OCI-LY1 (cell line): ENCODE measurements at regions not wholly inside any gene's neighbourhood (a gene's known extent, or its start where the extent isn't known, plus 50 kb on each side); places are given as distances from the start of the nearest gene placed in this dataset.

Experiments used
- H2AFZ ChIP-seq: fragments of 200-600 bp; sonication (generic), shearing (Covaris generic); 2 replicates; pipeline ENCODE4 v1.6.0; 2014; ENCODE audit warnings: antibody characterized with exemption, mild to moderate bottlenecking, low read length
- H3F3A ChIP-seq: fragments of 200-600 bp; sonication (generic), shearing (Covaris generic); 2 replicates; pipeline ENCODE4 v1.6.0; 2014; ENCODE audit warnings: mild to moderate bottlenecking, antibody characterized with exemption, low read length, moderate library complexity; ENCODE audit not compliant: insufficient read depth
- H3K27ac ChIP-seq: fragments of 200-600 bp; sonication (generic); 2 replicates; pipeline ENCODE4 v1.5.1; 2014; ENCODE audit warnings: low read length, mixed run types, mild to moderate bottlenecking, low read depth; ENCODE audit not compliant: poor library complexity, severe bottlenecking
- H3K27me3 ChIP-seq: fragments of 200-600 bp; sonication (generic); 2 replicates; pipeline ENCODE4 v1.6.0; 2014; ENCODE audit warnings: antibody characterized with exemption, mild to moderate bottlenecking, low read length, moderate library complexity; ENCODE audit not compliant: insufficient read depth
- H3K36me3 ChIP-seq: fragments of 200-600 bp; sonication (generic); 2 replicates; pipeline ENCODE4 v1.6.1; 2014; ENCODE audit warnings: mild to moderate bottlenecking, antibody characterized with exemption, low read length, moderate library complexity, mixed read lengths; ENCODE audit not compliant: insufficient read depth
- H3K4me1 ChIP-seq: fragments of 200-600 bp; sonication (generic); 2 replicates; pipeline ENCODE4 v1.5.1; 2014; ENCODE audit warnings: mild to moderate bottlenecking, low read length, moderate library complexity; ENCODE audit not compliant: insufficient read depth, severe bottlenecking
- H3K4me2 ChIP-seq: fragments of 200-600 bp; sonication (generic), shearing (Covaris generic); 2 replicates; pipeline ENCODE4 v1.6.1; 2014; ENCODE audit warnings: low read length
- H3K4me3 ChIP-seq: fragments of 200-600 bp; sonication (generic); 2 replicates; pipeline ENCODE4 v1.5.1; 2014; ENCODE audit warnings: low read length, low read depth, mild to moderate bottlenecking, mixed read lengths; ENCODE audit not compliant: poor library complexity, severe bottlenecking
- H3K79me2 ChIP-seq: fragments of 200-600 bp; shearing (Covaris generic); 2 replicates; pipeline ENCODE4 v1.6.1; 2016; ENCODE audit warnings: mixed run types, low read length, mixed read lengths; ENCODE audit not compliant: insufficient read depth
- H3K9ac ChIP-seq: fragments of 200-600 bp; sonication (generic), shearing (Covaris generic); 2 replicates; pipeline ENCODE4 v1.6.1; 2014; ENCODE audit warnings: mild to moderate bottlenecking, low read length, mixed read lengths
- H3K9me2 ChIP-seq: fragments of 200-600 bp; sonication (generic), shearing (Covaris generic); 2 replicates; pipeline ENCODE4 v1.6.1; 2014; ENCODE audit warnings: low read depth, mild to moderate bottlenecking, low read length, mixed read lengths
- H3K9me3 ChIP-seq: fragments of 200-600 bp; shearing (Covaris generic); 2 replicates; pipeline ENCODE4 v1.6.1; 2014; ENCODE audit warnings: low read length, mixed read lengths
- H4K20me1 ChIP-seq: fragments of 200-600 bp; sonication (generic), shearing (Covaris generic); 2 replicates; pipeline ENCODE4 v1.6.0; 2016; ENCODE audit warnings: mild to moderate bottlenecking, low read length; ENCODE audit not compliant: insufficient read depth
- CTCF ChIP-seq: fragments of 200-600 bp; sonication (generic), shearing (Covaris generic); IDR thresholded peaks from 2 replicates; pipeline ENCODE4 v1.5.1; 2017; ENCODE audit warnings: mild to moderate bottlenecking, antibody characterized with exemption, low read length, moderate library complexity, mixed read lengths
- EZH2 ChIP-seq: fragments of 200-600 bp; sonication (generic), shearing (Covaris generic); IDR thresholded peaks from 2 replicates; pipeline ENCODE4 v1.8.0; 2017; ENCODE audit warnings: borderline replicate concordance, mixed run types, mild to moderate bottlenecking, antibody characterized with exemption, low read length, moderate library complexity, mixed read lengths

DNA sequence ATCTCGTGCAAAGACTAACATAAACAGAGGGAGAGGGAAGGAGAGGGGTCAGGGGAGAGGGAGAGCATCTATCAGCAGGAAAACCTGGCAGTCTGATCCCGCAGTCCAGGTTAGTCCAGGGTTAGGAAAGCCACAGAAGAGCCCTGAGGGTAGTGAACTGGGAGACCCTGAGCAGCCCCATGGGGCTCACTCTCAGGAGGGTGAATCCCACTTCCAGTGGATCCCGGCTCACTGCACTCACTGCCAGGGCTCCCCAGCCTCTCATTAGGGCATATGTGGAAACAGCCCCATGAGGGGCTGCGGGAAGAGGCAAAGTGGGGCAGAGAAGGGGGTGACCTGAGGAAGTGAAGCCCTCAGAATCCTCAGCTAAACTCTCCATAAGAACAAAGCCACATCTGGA is 329.9 kb downstream of the UBE3D start:
- Histone ChIP-seq H3K4me2 (no peak overlapping the region), H3K4me1 (no peaks in the 10 kb centered on the region), H3K4me3 (no peak overlapping the region), H2AFZ (no peak overlapping the region), H3K36me3 (no peaks in the 10 kb centered on the region), H4K20me1 (no peaks in the 10 kb centered on the region), H3K9me2 (no peaks in the 10 kb centered on the region), H3K9ac (no peak overlapping the region), H3K9me3 (no peaks in the 10 kb centered on the region), H3F3A (no peaks in the 10 kb centered on the region), H3K79me2 (no peaks in the 10 kb centered on the region), H3K27me3 (no peaks in the 10 kb centered on the region), H3K27ac (no peak overlapping the region)
- no peak for TF ChIP-seq EZH2
- no peak for TF ChIP-seq CTCF

DNA sequence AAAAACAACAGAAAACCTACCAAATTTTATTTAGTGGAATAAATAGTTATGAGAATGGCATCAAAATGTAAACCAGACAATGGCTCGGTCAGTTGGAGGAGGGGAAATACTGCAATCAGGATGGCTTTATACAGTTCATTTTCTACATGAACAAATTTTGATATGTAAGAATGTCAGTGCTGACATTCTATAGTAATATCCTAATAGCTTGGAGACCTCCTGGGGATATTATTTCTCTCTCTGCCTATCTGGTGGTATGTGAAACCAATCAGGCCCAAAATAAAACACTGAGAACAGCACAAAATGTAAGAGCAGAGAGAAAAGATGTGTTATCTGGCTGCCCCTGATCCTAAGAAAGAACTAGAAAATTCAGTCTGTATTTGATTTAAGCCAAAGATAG is 327.7 kb downstream of the UBE3D start:
- H3K27ac ChIP-seq, result no peak overlapping the region
- no peaks in the 10 kb centered on the region for H3K27me3 ChIP-seq
- H2AFZ ChIP-seq, result no peak overlapping the region
- no peak overlapping the region for H3K9ac ChIP-seq
- H3K9me2 ChIP-seq, result no peaks in the 10 kb centered on the region
- H3F3A ChIP-seq, result no peaks in the 10 kb centered on the region
- no peaks in the 10 kb centered on the region for H3K9me3 ChIP-seq
- H3K36me3 ChIP-seq, result no peaks in the 10 kb centered on the region
- H3K4me1 ChIP-seq, result no peaks in the 10 kb centered on the region
- H3K79me2 ChIP-seq, result no peaks in the 10 kb centered on the region
- no peak overlapping the region for H3K4me2 ChIP-seq
- H4K20me1 ChIP-seq, result no peaks in the 10 kb centered on the region
- no peak overlapping the region for H3K4me3 ChIP-seq
- TF ChIP-seq CTCF, result no peak
- TF ChIP-seq EZH2, result no peak

DNA sequence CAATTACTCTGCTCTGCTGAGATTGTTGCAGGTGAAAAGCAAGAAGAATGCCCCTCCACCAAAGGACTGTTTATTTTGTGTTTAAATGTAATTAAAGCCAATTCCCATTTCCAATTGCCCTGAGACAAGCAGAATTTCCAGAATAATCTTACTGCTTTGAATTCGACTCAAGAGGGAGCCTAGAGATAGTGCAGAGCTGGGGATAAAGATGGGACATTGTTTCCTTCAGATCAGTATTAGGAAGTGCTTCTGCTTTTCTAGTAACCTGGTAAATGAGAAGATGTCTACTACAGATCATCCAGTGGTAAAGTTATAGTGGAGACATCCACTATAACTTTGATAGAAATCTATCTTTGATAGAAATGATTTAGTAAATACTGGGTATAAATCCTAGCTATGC is 326.9 kb downstream of the UBE3D start:
- Histone ChIP-seq H3K9me3 (no peaks in the 10 kb centered on the region), H3F3A (no peaks in the 10 kb centered on the region), H4K20me1 (no peaks in the 10 kb centered on the region), H3K4me2 (no peak overlapping the region), H3K4me3 (no peak overlapping the region), H3K9ac (no peak overlapping the region), H3K9me2 (no peaks in the 10 kb centered on the region), H3K36me3 (no peaks in the 10 kb centered on the region), H3K27ac (no peak overlapping the region), H3K27me3 (no peaks in the 10 kb centered on the region), H3K4me1 (no peaks in the 10 kb centered on the region), H2AFZ (no peak overlapping the region), H3K79me2 (no peaks in the 10 kb centered on the region)
- no peak for TF ChIP-seq EZH2
- TF ChIP-seq CTCF, result no peak
